ENCODE measurements at regions not wholly inside any gene's neighbourhood (a gene's known extent, or its start where the extent isn't known, plus 50 kb on each side); places are given as distances from the start of the nearest gene placed in this dataset.

DNA sequence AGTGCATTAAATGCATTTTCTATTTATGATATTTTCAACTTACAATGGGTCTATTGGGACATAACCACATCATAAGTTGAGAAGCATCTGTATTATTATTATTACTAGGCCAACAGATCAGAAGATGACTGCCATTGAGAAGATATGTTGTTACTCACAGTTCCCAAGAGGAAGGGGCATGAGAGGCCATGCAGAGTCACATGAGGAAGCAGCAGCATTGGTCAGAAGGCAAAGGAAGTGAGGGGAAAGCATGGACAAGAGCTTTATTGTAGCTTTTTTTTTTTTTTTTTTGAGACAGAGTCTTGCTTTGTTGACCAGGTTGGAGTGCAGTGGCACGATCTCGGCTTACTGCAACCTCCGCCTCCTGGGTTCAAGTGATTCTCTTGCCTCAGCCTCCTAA is 66.2 kb upstream of the LCLAT1 start (continued):
- TF ChIP-seq ZNF670 (tag by site-specific recombination; IDR thresholded peaks at IDR 0.05; ENCODE audit: low read depth), result no peak
- no peak for TF ChIP-seq ELK4 (IDR thresholded peaks at IDR 0.05; ENCODE audit: borderline replicate concordance, low read depth, low read length)
- TF ChIP-seq, protein P1, sequence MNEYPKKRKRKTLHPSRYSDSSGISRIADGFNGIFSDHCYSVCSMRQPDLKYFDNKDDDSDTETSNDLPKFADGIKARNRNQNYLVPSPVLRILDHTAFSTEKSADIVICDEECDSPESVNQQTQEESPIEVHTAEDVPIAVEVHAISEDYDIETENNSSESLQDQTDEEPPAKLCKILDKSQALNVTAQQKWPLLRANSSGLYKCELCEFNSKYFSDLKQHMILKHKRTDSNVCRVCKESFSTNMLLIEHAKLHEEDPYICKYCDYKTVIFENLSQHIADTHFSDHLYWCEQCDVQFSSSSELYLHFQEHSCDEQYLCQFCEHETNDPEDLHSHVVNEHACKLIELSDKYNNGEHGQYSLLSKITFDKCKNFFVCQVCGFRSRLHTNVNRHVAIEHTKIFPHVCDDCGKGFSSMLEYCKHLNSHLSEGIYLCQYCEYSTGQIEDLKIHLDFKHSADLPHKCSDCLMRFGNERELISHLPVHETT (tag by site-specific recombination; IDR thresholded peaks at IDR 0.05), result no peak
- TF ChIP-seq MEIS1 (CRISPR knock-in tag; IDR thresholded peaks at IDR 0.05; ENCODE audit: borderline replicate concordance), result no peak
- no peak for TF ChIP-seq ZBTB21 (tag by site-specific recombination; IDR thresholded peaks at IDR 0.05)

DNA sequence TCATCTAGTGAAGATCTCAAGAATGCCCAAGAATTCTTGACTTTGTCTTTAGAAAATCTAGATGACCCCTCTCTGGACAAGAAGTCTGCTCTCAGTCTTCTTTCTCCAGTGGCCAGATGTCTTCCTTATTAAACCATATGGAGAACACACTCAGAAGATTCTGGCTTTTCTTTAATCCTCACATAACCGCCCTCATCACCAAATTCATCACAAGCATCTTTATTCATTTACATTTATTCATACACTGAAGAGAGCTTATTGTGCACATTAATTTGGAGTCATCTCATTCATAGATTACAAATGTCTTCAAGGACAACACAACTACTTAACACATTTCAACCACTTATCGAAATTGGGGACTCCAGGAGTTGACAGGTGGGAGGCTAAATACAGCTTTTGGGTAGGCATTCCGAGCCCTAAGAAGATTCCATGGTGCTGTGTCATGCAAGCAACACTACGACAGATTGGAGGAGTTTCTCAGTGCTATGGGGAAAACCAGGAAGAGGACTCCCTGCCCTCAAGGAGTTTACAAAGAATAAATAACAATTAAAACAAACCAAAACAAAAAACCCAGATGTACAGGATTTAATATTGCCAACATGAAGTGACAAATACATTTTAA is 64.8 kb upstream of the LCLAT1 start:
- Histone ChIP-seq H3K36me3 (ENCODE audit: control insufficient read depth in 2 of 2, insufficient read depth in 1 of 2, low read length in 2 of 2) (no peaks in the 10 kb centered on the region), H3K9me3 (ENCODE audit: control insufficient read depth, insufficient read depth, low read depth, low read length) (no peaks in the 10 kb centered on the region), H3K27ac (ENCODE audit: extremely low read depth, low read depth, low read length) (no peak overlapping the region), H3K4me1 (ENCODE audit: control insufficient read depth, insufficient read depth, low read length) (no peaks in the 10 kb centered on the region), H3K4me3 (ENCODE audit: low read depth, low read length) (no peak overlapping the region)
- POLR2A ChIA-PET, result no interaction called here
- TF ChIP-seq MYNN (tag by site-specific recombination; IDR thresholded peaks at IDR 0.05; ENCODE audit: borderline replicate concordance) (no peak), SP2 (tag by site-specific recombination; IDR thresholded peaks at IDR 0.05) (no peak), ZNF19 (tag by site-specific recombination; IDR thresholded peaks at IDR 0.05; ENCODE audit: low read depth) (no peak), ZXDB (tag by site-specific recombination; IDR thresholded peaks at IDR 0.05) (no peak), ZNF626 (tag by site-specific recombination; IDR thresholded peaks at IDR 0.05) (no peak), ZBTB17 (tag by site-specific recombination; IDR thresholded peaks at IDR 0.05) (no peak), TRIM28 (IDR thresholded peaks at IDR 0.05; ENCODE audit: borderline replicate concordance, low read length) (no peak), ZNF529 (tag by site-specific recombination; IDR thresholded peaks at IDR 0.05; ENCODE audit: insufficient replicate concordance) (no peak), ZNF707 (tag by site-specific recombination; IDR thresholded peaks at IDR 0.05) (no peak), ZNF416 (tag by site-specific recombination; IDR thresholded peaks at IDR 0.05) (no peak), KLF8 (tag by site-specific recombination; IDR thresholded peaks at IDR 0.05) (no peak), ZNF677 (tag by site-specific recombination; IDR thresholded peaks at IDR 0.05) (no peak), ZBTB21 (tag by site-specific recombination; IDR thresholded peaks at IDR 0.05) (no peak)
- TF ChIP-seq, protein P2, sequence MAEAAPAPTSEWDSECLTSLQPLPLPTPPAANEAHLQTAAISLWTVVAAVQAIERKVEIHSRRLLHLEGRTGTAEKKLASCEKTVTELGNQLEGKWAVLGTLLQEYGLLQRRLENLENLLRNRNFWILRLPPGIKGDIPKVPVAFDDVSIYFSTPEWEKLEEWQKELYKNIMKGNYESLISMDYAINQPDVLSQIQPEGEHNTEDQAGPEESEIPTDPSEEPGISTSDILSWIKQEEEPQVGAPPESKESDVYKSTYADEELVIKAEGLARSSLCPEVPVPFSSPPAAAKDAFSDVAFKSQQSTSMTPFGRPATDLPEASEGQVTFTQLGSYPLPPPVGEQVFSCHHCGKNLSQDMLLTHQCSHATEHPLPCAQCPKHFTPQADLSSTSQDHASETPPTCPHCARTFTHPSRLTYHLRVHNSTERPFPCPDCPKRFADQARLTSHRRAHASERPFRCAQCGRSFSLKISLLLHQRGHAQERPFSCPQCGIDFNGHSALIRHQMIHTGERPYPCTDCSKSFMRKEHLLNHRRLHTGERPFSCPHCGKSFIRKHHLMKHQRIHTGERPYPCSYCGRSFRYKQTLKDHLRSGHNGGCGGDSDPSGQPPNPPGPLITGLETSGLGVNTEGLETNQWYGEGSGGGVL (tag by site-specific recombination; IDR thresholded peaks at IDR 0.05), result no peak
- TF ChIP-seq, protein P3, sequence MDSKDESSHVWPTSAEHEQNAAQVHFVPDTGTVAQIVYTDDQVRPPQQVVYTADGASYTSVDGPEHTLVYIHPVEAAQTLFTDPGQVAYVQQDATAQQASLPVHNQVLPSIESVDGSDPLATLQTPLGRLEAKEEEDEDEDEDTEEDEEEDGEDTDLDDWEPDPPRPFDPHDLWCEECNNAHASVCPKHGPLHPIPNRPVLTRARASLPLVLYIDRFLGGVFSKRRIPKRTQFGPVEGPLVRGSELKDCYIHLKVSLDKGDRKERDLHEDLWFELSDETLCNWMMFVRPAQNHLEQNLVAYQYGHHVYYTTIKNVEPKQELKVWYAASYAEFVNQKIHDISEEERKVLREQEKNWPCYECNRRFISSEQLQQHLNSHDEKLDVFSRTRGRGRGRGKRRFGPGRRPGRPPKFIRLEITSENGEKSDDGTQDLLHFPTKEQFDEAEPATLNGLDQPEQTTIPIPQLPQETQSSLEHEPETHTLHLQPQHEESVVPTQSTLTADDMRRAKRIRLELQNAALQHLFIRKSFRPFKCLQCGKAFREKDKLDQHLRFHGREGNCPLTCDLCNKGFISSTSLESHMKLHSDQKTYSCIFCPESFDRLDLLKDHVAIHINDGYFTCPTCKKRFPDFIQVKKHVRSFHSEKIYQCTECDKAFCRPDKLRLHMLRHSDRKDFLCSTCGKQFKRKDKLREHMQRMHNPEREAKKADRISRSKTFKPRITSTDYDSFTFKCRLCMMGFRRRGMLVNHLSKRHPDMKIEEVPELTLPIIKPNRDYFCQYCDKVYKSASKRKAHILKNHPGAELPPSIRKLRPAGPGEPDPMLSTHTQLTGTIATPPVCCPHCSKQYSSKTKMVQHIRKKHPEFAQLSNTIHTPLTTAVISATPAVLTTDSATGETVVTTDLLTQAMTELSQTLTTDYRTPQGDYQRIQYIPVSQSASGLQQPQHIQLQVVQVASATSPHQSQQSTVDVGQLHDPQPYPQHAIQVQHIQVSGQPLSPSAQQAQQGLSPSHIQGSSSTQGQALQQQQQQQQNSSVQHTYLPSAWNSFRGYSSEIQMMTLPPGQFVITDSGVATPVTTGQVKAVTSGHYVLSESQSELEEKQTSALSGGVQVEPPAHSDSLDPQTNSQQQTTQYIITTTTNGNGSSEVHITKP (tag by site-specific recombination; IDR thresholded peaks at IDR 0.05), result no peak
- TF ChIP-seq, protein P4, sequence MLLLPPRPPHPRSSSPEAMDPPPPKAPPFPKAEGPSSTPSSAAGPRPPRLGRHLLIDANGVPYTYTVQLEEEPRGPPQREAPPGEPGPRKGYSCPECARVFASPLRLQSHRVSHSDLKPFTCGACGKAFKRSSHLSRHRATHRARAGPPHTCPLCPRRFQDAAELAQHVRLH (tag by site-specific recombination; IDR thresholded peaks at IDR 0.05), result no peak
- CTCF ChIA-PET, result interaction anchor here (2.3 kb wide), 1 partner anchor 329 kb away, joined by 9 read pairs; no protein-coding TSS in a partner anchor

All from HEK293 (cell line).